ENCODE measurements at regions not wholly inside any gene's neighbourhood (a gene's known extent, or its start where the extent isn't known, plus 50 kb on each side); places are given as distances from the start of the nearest gene placed in this dataset.
"Not testable (repeated sequence)": the region's sequence is repeated elsewhere in the genome, so short reads cannot be mapped to it uniquely, and the experiment has no call there.

GRCh38 chr3:20935791-20936190 is 749.8 kb upstream of the SGO1 start:
- no peak for ATAC-seq (ENCODE audit: low read depth in 2 of 2)
- no peak for DNase-seq
- H3K4me1 Mint-ChIP-seq: no peaks in the 10 kb centered on the region
- no peaks in the 10 kb centered on the region for H3K36me3 Mint-ChIP-seq
- H3K27ac Mint-ChIP-seq: no peak overlapping the region
- H3K4me3 Mint-ChIP-seq: no peak overlapping the region
- no peaks in the 10 kb centered on the region for H3K27me3 Mint-ChIP-seq
- H3K9me3 Mint-ChIP-seq: peaks cover 0 to 3% (median 0%) of the 10 kb centered on the region in 7 donors

- H3K36me3 Mint-ChIP-seq: no peaks in the 10 kb centered on the region
- no peak for ATAC-seq (ENCODE audit: low read depth in 2 of 2)
- H3K27me3 Mint-ChIP-seq: no peaks in the 10 kb centered on the region
- no peak for DNase-seq
- no peak overlapping the region for H3K4me3 Mint-ChIP-seq
- H3K27ac Mint-ChIP-seq: no peak overlapping the region
- H3K4me1 Mint-ChIP-seq: no peaks in the 10 kb centered on the region
- peaks cover 0 to 6% (median 2%) of the 10 kb centered on the region in 7 donors for H3K9me3 Mint-ChIP-seq
Measured at GRCh38 chr3:20931834-20932233, 745.8 kb upstream of the SGO1 start.

GRCh38 chr3:20930034-20930433 is 744.0 kb upstream of the SGO1 start:
- H3K9me3 Mint-ChIP-seq: peaks cover 0 to 6% (median 2%) of the 10 kb centered on the region in 7 donors
- H3K4me1 Mint-ChIP-seq: no peaks in the 10 kb centered on the region

GRCh38 chr3:20924646-20925385 is 738.8 kb upstream of the SGO1 start:
- no peak overlapping the region for H3K4me3 Mint-ChIP-seq
- H3K9me3 Mint-ChIP-seq: peaks cover 10 to 29% (median 24%) of the 10 kb centered on the region in 7 donors
- peaks cover 0 to 9% of the 10 kb centered on the region in 2 donors for H3K36me3 Mint-ChIP-seq
- no peaks in the 10 kb centered on the region for H3K27me3 Mint-ChIP-seq
- ATAC-seq (ENCODE audit: low read depth in 2 of 2) (no peak), DNase-seq (no peak)
- H3K27ac Mint-ChIP-seq: no peak overlapping the region
- H3K4me1 Mint-ChIP-seq: no peaks in the 10 kb centered on the region

More at GRCh38 chr3:20930034-20930433, 744.0 kb upstream of the SGO1 start:
- DNase-seq: no peak
- H3K27ac Mint-ChIP-seq: no peak overlapping the region
- H3K36me3 Mint-ChIP-seq: no peaks in the 10 kb centered on the region
- no peak for ATAC-seq (ENCODE audit: low read depth in 2 of 2)
- H3K4me3 Mint-ChIP-seq: no peak overlapping the region
- H3K27me3 Mint-ChIP-seq: no peaks in the 10 kb centered on the region

- DNase-seq; H3K27ac Mint-ChIP-seq; H3K27me3 Mint-ChIP-seq; H3K4me1 Mint-ChIP-seq; ATAC-seq (ENCODE audit: low read depth in 2 of 2); H3K4me3 Mint-ChIP-seq: not testable (repeated sequence)
- Mint-ChIP-seq H3K36me3 (peaks cover 0 to 16% of the 10 kb centered on the region in 2 donors), H3K9me3 (peaks cover 9 to 52% (median 34%) of the 10 kb centered on the region in 7 donors)
Measured at GRCh38 chr3:20921112-20921511, 735.1 kb upstream of the SGO1 start.

- no peaks in the 10 kb centered on the region for H3K27me3 Mint-ChIP-seq
- ATAC-seq (ENCODE audit: low read depth in 2 of 2) (no peak), DNase-seq (no peak)
- peaks cover 9 to 46% (median 24%) of the 10 kb centered on the region in 7 donors for H3K9me3 Mint-ChIP-seq
- H3K36me3 Mint-ChIP-seq: peaks cover 0 to 17% of the 10 kb centered on the region in 2 donors
- no peak overlapping the region for H3K27ac Mint-ChIP-seq
- no peaks in the 10 kb centered on the region for H3K4me1 Mint-ChIP-seq
- no peak overlapping the region for H3K4me3 Mint-ChIP-seq
Measured at GRCh38 chr3:20916951-20917606, 731.1 kb upstream of the SGO1 start.

- no peaks in the 10 kb centered on the region for H3K4me1 Mint-ChIP-seq
- ATAC-seq (ENCODE audit: low read depth in 2 of 2) (no peak), DNase-seq (no peak)
- no peaks in the 10 kb centered on the region for H3K27me3 Mint-ChIP-seq
- peaks cover 0 to 8% of the 10 kb centered on the region in 2 donors for H3K36me3 Mint-ChIP-seq
- no peak overlapping the region for H3K4me3 Mint-ChIP-seq
- no peak overlapping the region for H3K27ac Mint-ChIP-seq
- peaks cover 4 to 24% (median 11%) of the 10 kb centered on the region in 7 donors for H3K9me3 Mint-ChIP-seq
Measured at GRCh38 chr3:20914310-20914709, 728.3 kb upstream of the SGO1 start.

GRCh38 chr3:20912406-20912805 is 726.4 kb upstream of the SGO1 start:
- Mint-ChIP-seq H3K9me3 (peaks cover 0 to 11% (median 2%) of the 10 kb centered on the region in 7 donors), H3K4me3 (no peak overlapping the region)
- DNase-seq: no peak

GRCh38 chr3:20909511-20909910 is 723.5 kb upstream of the SGO1 start:
- Mint-ChIP-seq H3K36me3 (no peaks in the 10 kb centered on the region), H3K4me1 (no peaks in the 10 kb centered on the region), H3K9me3 (peaks cover 0 to 5% (median 0%) of the 10 kb centered on the region in 7 donors), H3K27ac (no peak overlapping the region), H3K27me3 (no peaks in the 10 kb centered on the region), H3K4me3 (no peak overlapping the region)
- ATAC-seq (ENCODE audit: low read depth in 2 of 2): no peak
- no peak for DNase-seq

More at GRCh38 chr3:20912406-20912805, 726.4 kb upstream of the SGO1 start:
- Mint-ChIP-seq H3K27me3 (no peaks in the 10 kb centered on the region), H3K4me1 (no peaks in the 10 kb centered on the region), H3K27ac (no peak overlapping the region), H3K36me3 (peaks cover 0 to 8% of the 10 kb centered on the region in 2 donors)
- ATAC-seq (ENCODE audit: low read depth in 2 of 2): no peak

- Mint-ChIP-seq H3K4me3 (no peak overlapping the region), H3K9me3 (peaks cover 0 to 7% (median 4%) of the 10 kb centered on the region in 7 donors), H3K36me3 (no peaks in the 10 kb centered on the region), H3K27ac (no peak overlapping the region), H3K4me1 (no peaks in the 10 kb centered on the region), H3K27me3 (no peaks in the 10 kb centered on the region)
- DNase-seq (no peak), ATAC-seq (ENCODE audit: low read depth in 2 of 2) (no peak)
Measured at GRCh38 chr3:20905210-20905805, 719.3 kb upstream of the SGO1 start.

GRCh38 chr3:20904671-20905070 is 718.7 kb upstream of the SGO1 start:
- Mint-ChIP-seq H3K9me3 (peaks cover 0 to 13% (median 7%) of the 10 kb centered on the region in 7 donors), H3K4me3 (no peak overlapping the region), H3K27ac (no peak overlapping the region), H3K4me1 (no peaks in the 10 kb centered on the region), H3K36me3 (no peaks in the 10 kb centered on the region), H3K27me3 (no peaks in the 10 kb centered on the region)
- DNase-seq (no peak), ATAC-seq (ENCODE audit: low read depth in 2 of 2) (no peak)

GRCh38 chr3:20898962-20899361 is 713.0 kb upstream of the SGO1 start:
- no peaks in the 10 kb centered on the region for H3K36me3 Mint-ChIP-seq
- no peaks in the 10 kb centered on the region for H3K27me3 Mint-ChIP-seq
- H3K27ac Mint-ChIP-seq: no peak overlapping the region
- DNase-seq: no peak
- H3K4me1 Mint-ChIP-seq: no peaks in the 10 kb centered on the region
- H3K4me3 Mint-ChIP-seq: no peak overlapping the region
- peaks cover 0 to 40% (median 15%) of the 10 kb centered on the region in 7 donors for H3K9me3 Mint-ChIP-seq
- no peak for ATAC-seq (ENCODE audit: low read depth in 2 of 2)

GRCh38 chr3:20890111-20890519 is 704.1 kb upstream of the SGO1 start:
- peaks cover 0 to 9% (median 6%) of the 10 kb centered on the region in 7 donors for H3K9me3 Mint-ChIP-seq
- H3K4me3 Mint-ChIP-seq: no peak overlapping the region
- H3K36me3 Mint-ChIP-seq: no peaks in the 10 kb centered on the region
- ATAC-seq (ENCODE audit: low read depth in 2 of 2) (no peak), DNase-seq (no peak)
- no peaks in the 10 kb centered on the region for H3K27me3 Mint-ChIP-seq
- H3K27ac Mint-ChIP-seq: no peak overlapping the region
- no peaks in the 10 kb centered on the region for H3K4me1 Mint-ChIP-seq

GRCh38 chr3:20878691-20879090 is 692.7 kb upstream of the SGO1 start:
- ATAC-seq (ENCODE audit: low read depth in 2 of 2) (no peak), DNase-seq (no peak)
- H3K4me3 Mint-ChIP-seq: no peak overlapping the region
- H3K27me3 Mint-ChIP-seq: no peaks in the 10 kb centered on the region
- H3K27ac Mint-ChIP-seq: no peak overlapping the region
- H3K4me1 Mint-ChIP-seq: no peaks in the 10 kb centered on the region
- H3K36me3 Mint-ChIP-seq: no peaks in the 10 kb centered on the region
- H3K9me3 Mint-ChIP-seq: peaks cover 5 to 15% (median 9%) of the 10 kb centered on the region in 7 donors
